ENCODE measurements at regions not wholly inside any gene's neighbourhood (a gene's known extent, or its start where the extent isn't known, plus 50 kb on each side); places are given as distances from the start of the nearest gene placed in this dataset.

- H3K27ac Mint-ChIP-seq: no peak overlapping the region
- TF ChIP-seq, protein P1, sequence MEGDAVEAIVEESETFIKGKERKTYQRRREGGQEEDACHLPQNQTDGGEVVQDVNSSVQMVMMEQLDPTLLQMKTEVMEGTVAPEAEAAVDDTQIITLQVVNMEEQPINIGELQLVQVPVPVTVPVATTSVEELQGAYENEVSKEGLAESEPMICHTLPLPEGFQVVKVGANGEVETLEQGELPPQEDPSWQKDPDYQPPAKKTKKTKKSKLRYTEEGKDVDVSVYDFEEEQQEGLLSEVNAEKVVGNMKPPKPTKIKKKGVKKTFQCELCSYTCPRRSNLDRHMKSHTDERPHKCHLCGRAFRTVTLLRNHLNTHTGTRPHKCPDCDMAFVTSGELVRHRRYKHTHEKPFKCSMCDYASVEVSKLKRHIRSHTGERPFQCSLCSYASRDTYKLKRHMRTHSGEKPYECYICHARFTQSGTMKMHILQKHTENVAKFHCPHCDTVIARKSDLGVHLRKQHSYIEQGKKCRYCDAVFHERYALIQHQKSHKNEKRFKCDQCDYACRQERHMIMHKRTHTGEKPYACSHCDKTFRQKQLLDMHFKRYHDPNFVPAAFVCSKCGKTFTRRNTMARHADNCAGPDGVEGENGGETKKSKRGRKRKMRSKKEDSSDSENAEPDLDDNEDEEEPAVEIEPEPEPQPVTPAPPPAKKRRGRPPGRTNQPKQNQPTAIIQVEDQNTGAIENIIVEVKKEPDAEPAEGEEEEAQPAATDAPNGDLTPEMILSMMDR (conservative IDR thresholded peaks at IDR 0.05): no peak
- peaks cover 10% of the 10 kb centered on the region for H3K9me3 Mint-ChIP-seq
- peaks cover 4% of the 10 kb centered on the region for H3K36me3 Mint-ChIP-seq
- H3K27me3 Mint-ChIP-seq: no peaks in the 10 kb centered on the region
- DNase-seq (ENCODE audit: extremely low spot score, unreplicated experiment): no peak
- H3K4me3 Mint-ChIP-seq: no peak overlapping the region
- no peaks in the 10 kb centered on the region for H3K4me1 Mint-ChIP-seq (ENCODE audit: unreplicated experiment)
Measured at GRCh38 chr13:68616600-68617222, 1386.6 kb upstream of the PCDH9 start.

DNA sequence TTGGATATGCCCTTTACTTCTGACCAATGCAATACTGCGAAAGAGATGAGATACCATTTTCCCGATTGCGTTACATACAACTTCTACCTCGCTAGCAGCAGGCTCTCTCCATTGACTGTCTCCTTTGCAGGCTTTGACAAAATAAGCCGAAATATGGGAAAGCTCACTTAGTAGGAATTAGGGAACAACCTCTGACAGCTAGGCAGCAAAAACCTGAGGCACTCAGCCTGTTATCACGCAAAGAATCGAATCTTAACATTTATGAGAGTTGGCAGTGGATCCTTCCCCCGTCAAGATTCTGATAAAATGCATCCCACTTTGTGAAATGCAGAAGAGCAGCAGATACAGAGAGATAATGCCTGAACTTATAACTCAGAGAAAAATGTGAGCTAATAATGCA lies 1379.5 kb upstream of the PCDH9 start:
- Mint-ChIP-seq H3K27me3 (no peaks in the 10 kb centered on the region), H3K27ac (no peak overlapping the region), H3K4me3 (no peak overlapping the region), H3K4me1 (ENCODE audit: unreplicated experiment) (no peaks in the 10 kb centered on the region), H3K36me3 (no peaks in the 10 kb centered on the region), H3K9me3 (peaks cover 5% of the 10 kb centered on the region)
- no peak for DNase-seq (ENCODE audit: extremely low spot score, unreplicated experiment)
- TF ChIP-seq, protein P1 (conservative IDR thresholded peaks at IDR 0.05): no peak

DNA sequence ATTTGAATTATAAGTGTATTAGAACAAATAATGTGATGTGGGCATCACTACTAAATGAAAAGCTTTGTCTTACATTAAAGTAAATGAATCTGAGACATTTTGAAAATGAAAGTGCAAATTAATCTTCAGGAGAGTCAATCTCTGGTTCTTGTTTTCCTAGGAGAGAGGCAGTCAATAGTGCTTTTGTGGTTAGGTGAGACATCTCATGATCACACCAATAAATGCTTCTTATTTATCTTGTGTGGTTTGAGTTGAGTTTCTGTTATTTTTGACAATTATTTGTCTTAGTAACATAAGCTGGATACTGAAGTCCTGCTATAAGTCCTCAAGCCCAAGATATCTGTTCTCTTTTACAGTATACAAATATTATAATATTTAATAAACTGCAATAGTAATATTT lies 1378.0 kb upstream of the PCDH9 start:
- H3K4me3 Mint-ChIP-seq: no peak overlapping the region
- no peaks in the 10 kb centered on the region for H3K36me3 Mint-ChIP-seq
- no peak for DNase-seq (ENCODE audit: extremely low spot score, unreplicated experiment)
- peaks cover 5% of the 10 kb centered on the region for H3K9me3 Mint-ChIP-seq
- H3K4me1 Mint-ChIP-seq (ENCODE audit: unreplicated experiment): no peaks in the 10 kb centered on the region
- TF ChIP-seq, protein P1 (conservative IDR thresholded peaks at IDR 0.05): no peak
- H3K27me3 Mint-ChIP-seq: no peaks in the 10 kb centered on the region
- H3K27ac Mint-ChIP-seq: no peak overlapping the region

GRCh38 chr13:68597641-68598040 lies 1367.5 kb upstream of the PCDH9 start:
- Mint-ChIP-seq H3K36me3 (no peaks in the 10 kb centered on the region), H3K27ac (no peak overlapping the region), H3K4me3 (no peak overlapping the region), H3K9me3 (no peaks in the 10 kb centered on the region), H3K4me1 (ENCODE audit: unreplicated experiment) (no peaks in the 10 kb centered on the region), H3K27me3 (no peaks in the 10 kb centered on the region)
- DNase-seq (ENCODE audit: extremely low spot score, unreplicated experiment): no peak
- TF ChIP-seq, protein P1 (conservative IDR thresholded peaks at IDR 0.05): no peak

GRCh38 chr13:68588623-68589022 lies 1358.5 kb upstream of the PCDH9 start:
- H3K4me1 Mint-ChIP-seq (ENCODE audit: unreplicated experiment): no peaks in the 10 kb centered on the region
- no peaks in the 10 kb centered on the region for H3K36me3 Mint-ChIP-seq
- no peak for DNase-seq (ENCODE audit: extremely low spot score, unreplicated experiment)
- no peak overlapping the region for H3K4me3 Mint-ChIP-seq
- TF ChIP-seq, protein P1 (conservative IDR thresholded peaks at IDR 0.05): no peak
- H3K9me3 Mint-ChIP-seq: peaks cover 6% of the 10 kb centered on the region
- H3K27ac Mint-ChIP-seq: no peak overlapping the region
- no peaks in the 10 kb centered on the region for H3K27me3 Mint-ChIP-seq

DNA sequence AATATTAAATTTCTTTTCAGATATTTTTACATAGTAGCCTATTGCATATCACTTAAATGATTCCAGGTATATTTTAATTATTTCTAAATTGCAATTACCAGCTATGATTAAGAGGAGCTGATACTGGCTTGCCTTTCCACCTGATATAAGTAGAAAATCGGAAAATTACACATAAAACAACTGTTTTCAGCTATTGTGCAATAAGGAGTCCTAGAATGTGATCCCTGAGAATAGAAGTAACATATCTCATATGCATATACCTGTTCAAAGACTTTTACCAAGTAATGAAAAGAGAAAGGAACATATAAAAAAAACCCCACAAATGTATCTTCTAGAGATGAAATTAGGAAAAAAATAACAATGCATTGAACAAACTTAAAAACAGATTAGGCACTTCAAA lies 1354.6 kb upstream of the PCDH9 start:
- H3K4me1 Mint-ChIP-seq (ENCODE audit: unreplicated experiment): no peaks in the 10 kb centered on the region
- H3K9me3 Mint-ChIP-seq: peaks cover 14% of the 10 kb centered on the region
- no peaks in the 10 kb centered on the region for H3K36me3 Mint-ChIP-seq
- TF ChIP-seq, protein P1 (conservative IDR thresholded peaks at IDR 0.05): no peak
- no peak overlapping the region for H3K4me3 Mint-ChIP-seq
- DNase-seq (ENCODE audit: extremely low spot score, unreplicated experiment): no peak
- no peaks in the 10 kb centered on the region for H3K27me3 Mint-ChIP-seq
- H3K27ac Mint-ChIP-seq: no peak overlapping the region
